ENCODE measurements at regions not wholly inside any gene's neighbourhood (a gene's known extent, or its start where the extent isn't known, plus 50 kb on each side); places are given as distances from the start of the nearest gene placed in this dataset.

DNA sequence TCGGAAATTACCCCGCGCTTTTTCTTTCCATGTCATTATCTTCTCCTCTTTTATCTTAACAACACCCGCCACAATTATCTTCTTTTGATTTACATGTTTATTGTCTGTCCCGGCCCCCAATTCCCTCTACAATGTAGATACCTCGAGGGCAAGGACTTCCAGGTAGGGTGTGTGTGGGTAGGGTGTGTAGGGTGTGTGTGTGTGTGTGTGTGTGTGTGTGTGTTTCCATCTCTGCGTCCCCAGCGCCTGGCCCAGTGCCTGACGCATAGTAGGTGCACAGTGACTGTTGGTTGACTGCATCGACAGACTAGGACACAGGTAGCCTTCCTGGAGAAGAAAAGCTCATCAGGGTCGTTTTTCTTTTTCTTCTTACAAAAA is 103.1 kb downstream of the UCHL1 start:
- DNase-seq (ENCODE audit: low spot score), result no peak

- DNase-seq (ENCODE audit: low spot score), result peak; percentile 86
Measured at GRCh38 chr4:41360214-41360920, 103.6 kb downstream of the UCHL1 start.

DNA sequence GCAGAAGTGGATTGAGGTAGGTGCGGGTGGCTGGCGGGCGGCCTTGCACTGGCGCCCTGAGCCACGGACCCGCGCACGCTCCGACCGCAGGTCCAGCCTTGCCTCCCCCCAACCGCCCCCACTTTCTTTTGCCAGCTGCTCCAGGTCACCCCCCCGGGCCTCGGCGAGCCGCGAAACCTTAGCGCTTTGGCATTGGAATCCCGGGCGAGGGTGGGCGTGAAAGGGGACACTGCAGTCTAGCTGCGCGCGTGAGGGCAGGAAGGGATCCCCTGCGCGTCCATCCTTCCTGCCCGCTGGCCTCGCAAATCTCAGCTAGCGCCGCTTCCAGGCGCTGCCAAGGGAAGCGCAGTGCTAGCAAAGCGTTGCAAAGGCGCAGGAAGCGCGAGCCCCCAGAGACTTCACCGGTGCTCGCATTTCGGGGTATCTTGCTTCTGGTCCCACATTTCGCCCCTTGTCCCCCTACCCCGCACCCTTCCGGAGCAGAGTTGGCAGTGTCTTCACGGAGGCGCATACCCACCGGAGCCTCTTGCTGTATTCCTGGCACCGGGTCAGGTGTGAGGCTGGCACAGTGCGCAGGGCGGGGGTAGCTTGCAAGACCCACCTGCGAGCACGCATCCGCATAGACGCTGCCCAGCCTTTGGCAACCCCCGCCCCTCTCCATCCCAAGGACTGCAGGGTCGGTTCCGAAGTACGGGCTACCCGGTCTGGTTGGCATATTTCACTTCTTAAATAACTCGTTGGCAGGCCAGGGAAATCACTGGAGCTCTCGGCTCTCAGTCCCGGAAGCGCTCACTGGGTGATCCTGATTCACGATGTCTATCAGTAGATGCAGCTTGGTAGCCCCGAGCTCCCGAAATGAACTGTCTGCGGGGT is 104.4 kb downstream of the UCHL1 start:
- DNase-seq (ENCODE audit: low spot score), result peak; percentile 53

DNA sequence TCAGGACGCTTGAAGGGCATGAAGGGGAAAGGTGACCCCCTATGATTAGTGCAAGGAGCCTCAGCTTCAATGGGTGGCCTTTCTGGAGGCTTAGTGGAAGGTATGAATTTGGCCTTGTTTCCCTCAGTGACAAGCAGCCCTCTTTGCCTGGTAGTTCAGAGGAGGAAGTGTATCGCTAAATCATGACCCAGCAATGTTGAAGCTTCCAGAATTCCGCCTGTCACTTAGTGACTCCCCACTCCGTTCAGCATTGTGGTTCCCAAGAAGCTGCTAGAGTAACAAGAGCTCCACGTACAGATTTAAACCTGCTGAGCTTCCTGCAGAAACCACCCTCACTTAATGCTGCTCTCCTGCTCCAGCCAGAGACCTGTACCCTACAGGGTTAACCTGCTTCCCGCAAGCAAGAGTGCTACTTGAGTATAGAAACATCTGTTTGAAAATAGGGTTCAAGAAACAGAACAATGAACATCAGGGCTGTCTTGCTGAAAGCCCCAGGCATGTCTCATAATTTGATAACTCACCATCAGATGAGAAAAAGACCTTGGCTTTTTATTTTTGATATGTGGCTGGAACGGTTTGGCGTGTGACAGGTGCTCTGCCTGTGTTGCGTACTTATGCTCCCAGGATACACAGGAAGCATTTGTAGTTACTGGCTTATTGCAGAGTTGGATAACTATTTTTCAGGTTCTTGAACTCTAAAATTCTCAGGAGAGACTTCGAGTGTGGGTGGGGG is 105.2 kb downstream of the UCHL1 start:
- no peak for DNase-seq (ENCODE audit: low spot score)

DNA sequence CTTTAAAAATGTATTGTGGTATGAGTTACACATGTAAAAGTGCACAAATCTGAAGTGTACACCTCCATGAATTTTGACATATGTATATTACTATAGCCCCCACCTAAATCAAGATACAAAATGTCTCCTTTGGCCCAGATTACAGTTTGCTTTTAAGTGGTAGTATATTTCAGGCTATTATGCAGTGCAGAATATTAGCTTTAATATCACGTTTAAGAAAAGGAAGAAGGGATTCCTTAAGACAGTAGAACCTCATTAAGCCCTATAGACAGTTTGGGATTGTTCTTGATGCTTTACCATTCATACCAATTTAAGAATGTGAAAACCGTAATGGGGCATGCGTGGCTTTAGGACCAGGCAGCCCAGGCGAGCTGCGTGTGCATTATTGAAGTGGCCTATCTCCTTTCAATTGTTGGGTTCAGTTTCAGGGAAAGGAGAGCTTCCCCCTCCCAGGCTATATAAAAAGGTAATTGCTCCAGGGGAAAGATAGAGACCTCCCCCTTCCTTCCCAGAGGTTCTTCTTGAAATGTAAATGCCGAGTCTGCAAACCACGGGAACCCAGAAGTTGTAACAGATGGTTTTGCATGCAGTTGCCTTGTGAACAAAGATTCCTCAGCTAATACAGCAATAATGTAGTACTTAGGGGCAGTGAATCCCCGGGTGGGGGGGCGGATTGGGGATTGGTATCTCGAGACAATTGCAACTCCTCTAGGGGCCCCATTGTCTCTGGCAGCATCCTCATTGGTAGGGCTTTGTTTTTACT is 106.1 kb downstream of the UCHL1 start:
- no peak for DNase-seq (ENCODE audit: low spot score)

- DNase-seq (ENCODE audit: low spot score), result peak; percentile 79
Measured at GRCh38 chr4:41363384-41363981, 106.8 kb downstream of the UCHL1 start.

DNA sequence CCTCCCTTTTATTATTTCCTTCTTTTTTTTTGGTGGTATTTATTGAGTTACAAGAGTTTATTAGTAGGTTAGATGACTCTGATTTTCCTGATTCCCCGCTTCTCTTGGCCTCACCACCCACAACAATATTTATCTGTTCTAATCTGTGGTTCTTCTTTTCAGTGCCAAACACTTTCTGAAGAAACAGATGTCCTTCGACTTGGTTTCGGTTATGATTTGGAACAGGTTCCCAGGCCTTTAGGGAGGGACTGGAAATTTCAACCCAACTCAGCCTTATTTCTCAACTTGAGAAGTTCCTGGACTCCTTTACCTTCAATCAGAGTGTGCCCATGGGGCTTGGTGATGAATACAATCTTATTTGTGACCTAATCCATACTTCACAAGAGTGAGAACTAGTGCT is 108.1 kb downstream of the UCHL1 start:
- peak; percentile 19 for DNase-seq (ENCODE audit: low spot score)

- no peak for DNase-seq (ENCODE audit: low spot score)
Measured at GRCh38 chr4:41365681-41366080, 109.0 kb downstream of the UCHL1 start.

- no peak for DNase-seq (ENCODE audit: low spot score)
Measured at GRCh38 chr4:41366911-41367517, 110.3 kb downstream of the UCHL1 start.

- no peak for DNase-seq (ENCODE audit: low spot score)
Measured at GRCh38 chr4:41369680-41370079, 113.0 kb downstream of the UCHL1 start.

DNA sequence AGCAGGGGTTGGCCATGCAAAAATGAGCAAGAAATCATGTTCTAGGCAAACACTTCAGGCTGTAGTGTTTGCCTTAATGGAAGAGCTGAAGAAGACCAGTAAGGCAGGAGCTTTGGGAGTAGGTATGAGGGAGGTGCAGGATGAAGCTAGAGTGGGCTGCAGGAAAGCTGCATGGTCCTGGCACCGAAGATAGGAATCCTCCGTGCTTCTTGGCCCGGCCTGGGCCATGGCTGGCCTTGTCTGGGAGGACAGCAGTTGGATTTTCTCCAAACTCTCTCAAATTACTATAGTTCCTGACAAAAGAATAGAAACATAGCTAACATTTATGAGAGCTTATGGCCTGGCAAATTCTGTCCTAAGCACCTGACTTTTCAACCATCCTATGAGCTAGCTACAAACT is 116.5 kb downstream of the UCHL1 start:
- DNase-seq (ENCODE audit: low spot score), result no peak

- no peak for DNase-seq (ENCODE audit: low spot score)
Measured at GRCh38 chr4:41374490-41374889, 117.8 kb downstream of the UCHL1 start.

DNA sequence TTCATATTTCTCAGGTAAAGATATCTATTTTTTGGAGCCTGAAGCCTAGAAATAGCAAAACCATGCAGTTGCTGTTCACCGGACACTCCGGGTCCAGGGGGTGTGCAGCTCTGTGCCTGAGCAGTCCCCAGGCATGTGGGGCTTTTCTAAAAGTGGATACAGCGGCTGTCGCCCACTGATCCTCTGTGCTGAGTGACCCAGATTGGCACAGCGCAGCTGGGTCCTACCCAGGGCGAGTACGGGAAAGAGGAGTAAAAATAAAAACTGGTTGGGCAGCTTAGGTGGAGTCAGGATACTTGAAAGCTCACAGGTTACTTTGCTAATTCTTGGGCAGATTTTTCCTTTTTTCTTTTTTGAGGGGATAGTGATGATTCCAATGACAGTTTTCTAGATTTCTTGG is 118.8 kb downstream of the UCHL1 start:
- DNase-seq (ENCODE audit: low spot score), result no peak

GRCh38 chr4:41377196-41377595 is 120.5 kb downstream of the UCHL1 start:
- DNase-seq (ENCODE audit: low spot score), result no peak

DNA sequence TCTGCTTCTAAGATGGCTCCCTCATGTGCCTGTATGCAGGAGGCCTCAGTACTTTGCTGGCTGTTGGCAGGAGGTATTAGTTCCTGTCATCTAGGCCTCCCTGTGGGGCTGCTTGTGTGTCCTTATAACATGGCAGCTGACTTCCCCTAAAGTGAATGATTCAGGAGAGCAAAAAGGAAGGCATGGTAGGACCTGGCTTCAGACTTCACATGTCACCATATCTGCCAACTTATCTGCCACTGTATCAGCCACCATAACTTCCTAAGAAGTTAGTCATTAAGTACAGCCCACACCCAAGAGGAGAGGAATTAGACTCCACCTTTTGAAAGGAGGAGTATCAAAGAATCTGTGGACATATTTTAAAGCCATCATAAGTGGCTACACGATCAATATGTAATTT is 122.5 kb downstream of the UCHL1 start:
- no peak for DNase-seq (ENCODE audit: low spot score)

DNA sequence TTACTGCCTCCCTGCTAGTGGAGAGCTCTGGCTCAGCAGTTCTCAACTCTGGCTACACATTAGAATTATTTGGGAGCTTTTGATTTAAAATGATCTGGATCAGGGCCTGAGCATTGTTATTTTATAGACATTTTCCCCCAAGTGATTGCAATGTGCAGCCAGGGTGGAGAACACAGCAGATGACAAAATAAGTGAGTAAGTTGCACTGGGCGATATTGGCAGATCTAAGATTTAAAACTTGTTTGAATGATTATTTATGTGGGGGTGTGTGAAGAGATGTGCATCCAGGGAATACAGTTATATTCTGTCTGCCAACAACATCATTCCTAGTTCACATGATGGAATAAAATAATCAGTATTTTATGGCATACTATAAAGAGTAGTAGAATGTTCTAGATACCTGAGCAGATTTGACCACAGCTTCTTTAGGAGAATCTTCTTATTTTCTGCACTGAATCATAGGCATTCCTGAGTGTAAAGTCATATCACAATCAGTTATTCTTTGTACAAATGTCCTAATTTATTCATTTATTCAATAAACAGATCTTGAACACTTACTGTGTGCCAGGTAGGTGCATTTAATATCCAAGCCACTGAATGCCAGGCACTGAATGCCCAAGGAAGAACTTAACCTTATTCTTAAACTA is 123.9 kb downstream of the UCHL1 start:
- no peak for DNase-seq (ENCODE audit: low spot score)

DNA sequence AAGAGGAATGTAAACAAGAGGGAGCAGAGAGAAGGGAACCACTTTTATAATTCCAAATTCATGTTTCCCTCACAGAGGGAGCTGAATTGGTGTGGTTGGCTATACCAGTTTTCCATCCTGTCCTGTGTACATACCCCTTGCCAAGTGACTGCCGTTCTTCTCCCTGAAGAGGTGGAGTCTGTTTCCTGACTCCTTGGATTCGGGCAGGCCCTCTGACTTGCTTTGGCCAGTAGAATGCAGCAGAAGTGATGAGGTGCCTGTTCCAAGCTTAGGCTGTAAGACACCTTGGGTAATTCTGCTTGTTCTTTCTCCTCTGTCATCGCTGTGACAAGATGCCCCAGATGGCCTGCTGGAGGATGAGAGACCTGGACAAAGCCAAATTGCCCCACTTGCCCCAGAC is 124.7 kb downstream of the UCHL1 start:
- DNase-seq (ENCODE audit: low spot score), result no peak

DNA sequence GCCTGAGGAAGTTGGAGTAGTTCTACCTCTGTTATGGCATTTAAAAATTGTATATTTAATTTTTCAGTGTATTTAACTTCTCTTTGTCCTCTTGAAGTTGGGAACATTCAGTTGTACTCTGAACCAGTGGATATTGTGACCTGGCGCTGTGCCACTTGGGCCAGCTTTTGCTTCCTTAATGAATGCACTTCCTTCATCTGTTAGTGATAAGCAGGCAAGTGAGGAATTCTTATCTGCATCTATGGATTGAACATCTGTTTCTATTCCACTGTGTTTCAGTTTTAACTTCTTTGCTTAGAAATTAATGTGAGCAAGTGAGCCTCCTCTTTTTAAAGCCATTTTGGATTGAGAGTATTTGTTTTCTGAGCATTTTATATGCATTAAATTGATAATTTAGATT is 128.3 kb downstream of the UCHL1 start:
- DNase-seq (ENCODE audit: low spot score), result no peak

- DNase-seq (ENCODE audit: low spot score), result no peak
Measured at GRCh38 chr4:41385481-41385880, 128.8 kb downstream of the UCHL1 start.

DNA sequence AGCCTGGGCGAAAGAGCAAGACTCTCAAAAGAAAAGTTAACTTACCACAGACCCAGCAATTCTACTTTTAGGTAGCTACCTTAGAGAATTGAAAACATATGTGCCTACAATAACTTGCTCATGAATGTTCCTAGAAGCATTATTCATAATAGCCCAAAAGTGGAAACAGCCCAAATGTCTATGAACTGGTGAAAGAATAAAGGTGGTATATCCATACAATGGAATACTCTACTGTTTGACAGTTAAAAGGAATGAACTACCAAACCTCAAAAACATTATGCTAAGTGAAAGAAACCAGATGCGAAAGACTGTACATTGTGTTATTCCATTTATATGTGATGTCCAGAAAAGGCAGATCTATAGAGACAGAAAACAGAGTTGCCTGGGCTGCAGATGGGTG is 131.4 kb downstream of the UCHL1 start:
- DNase-seq (ENCODE audit: low spot score), result no peak

DNA sequence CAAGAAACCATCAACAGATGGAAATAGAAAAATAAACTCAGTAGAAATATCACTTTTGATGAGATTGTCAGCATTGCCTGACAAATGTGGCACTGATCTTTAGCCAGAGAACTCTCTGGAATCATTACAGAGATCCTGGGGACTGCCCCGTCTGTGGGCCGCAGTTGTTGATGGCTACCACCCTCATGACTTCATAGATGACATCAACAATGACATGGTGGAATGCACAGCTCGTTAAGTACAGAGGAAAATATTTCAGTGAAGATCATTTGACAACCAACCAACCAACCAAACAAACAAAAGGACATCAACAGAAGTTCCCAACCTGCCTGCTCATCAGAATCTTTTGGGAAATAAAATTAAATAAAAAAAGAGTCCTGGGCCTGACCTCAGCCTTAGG is 132.6 kb downstream of the UCHL1 start:
- DNase-seq (ENCODE audit: low spot score), result no peak
